ENCODE measurements at regions not wholly inside any gene's neighbourhood (a gene's known extent, or its start where the extent isn't known, plus 50 kb on each side); places are given as distances from the start of the nearest gene placed in this dataset.

- TF ChIP-seq CTCF (IDR thresholded peaks at IDR 0.05 in 4 of 5, conservative IDR thresholded peaks at IDR 0.05 in 1 of 5): no peak
- no peak for TF ChIP-seq POLR2A (IDR thresholded peaks at IDR 0.05)
These were observed 551.4 kb downstream of the TBC1D4 start for GRCh38 chr13:74930402-74931165.

Measured in gastrocnemius medialis (tissue), 4 donors.